GM12874 (cell line): ENCODE measurements at regions not wholly inside any gene's neighbourhood (a gene's known extent, or its start where the extent isn't known, plus 50 kb on each side); places are given as distances from the start of the nearest gene placed in this dataset.

Experiments
- TF ChIP-seq, protein P1 (sequence below): IDR thresholded peaks from 2 replicates; pipeline ENCODE4 v1.5.1; 2011; ENCODE audit warnings: low read depth, mild to moderate bottlenecking, control low read depth, low read length, moderate library complexity; ENCODE audit not compliant: insufficient read depth

DNA sequence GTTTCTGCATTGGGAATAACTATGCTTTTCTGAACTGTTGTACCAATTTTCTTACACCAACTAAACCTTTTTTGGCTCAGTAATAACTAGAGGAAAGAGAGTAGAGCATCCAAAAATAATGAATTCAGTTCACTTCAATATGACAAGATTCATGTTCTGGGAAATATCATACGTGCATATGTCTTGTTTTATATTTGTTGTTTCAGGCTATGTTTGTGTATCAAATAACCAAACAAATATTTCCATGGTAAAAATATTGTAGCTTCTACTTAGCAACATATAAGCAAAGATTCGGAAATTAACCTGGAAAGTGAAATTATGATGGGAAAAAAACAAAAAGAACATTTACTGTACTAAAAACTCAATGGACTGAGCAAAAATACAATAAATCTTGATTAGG lies 503.2 kb downstream of the TMEM114 start:
- TF ChIP-seq, protein P1, sequence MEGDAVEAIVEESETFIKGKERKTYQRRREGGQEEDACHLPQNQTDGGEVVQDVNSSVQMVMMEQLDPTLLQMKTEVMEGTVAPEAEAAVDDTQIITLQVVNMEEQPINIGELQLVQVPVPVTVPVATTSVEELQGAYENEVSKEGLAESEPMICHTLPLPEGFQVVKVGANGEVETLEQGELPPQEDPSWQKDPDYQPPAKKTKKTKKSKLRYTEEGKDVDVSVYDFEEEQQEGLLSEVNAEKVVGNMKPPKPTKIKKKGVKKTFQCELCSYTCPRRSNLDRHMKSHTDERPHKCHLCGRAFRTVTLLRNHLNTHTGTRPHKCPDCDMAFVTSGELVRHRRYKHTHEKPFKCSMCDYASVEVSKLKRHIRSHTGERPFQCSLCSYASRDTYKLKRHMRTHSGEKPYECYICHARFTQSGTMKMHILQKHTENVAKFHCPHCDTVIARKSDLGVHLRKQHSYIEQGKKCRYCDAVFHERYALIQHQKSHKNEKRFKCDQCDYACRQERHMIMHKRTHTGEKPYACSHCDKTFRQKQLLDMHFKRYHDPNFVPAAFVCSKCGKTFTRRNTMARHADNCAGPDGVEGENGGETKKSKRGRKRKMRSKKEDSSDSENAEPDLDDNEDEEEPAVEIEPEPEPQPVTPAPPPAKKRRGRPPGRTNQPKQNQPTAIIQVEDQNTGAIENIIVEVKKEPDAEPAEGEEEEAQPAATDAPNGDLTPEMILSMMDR: no peak

DNA sequence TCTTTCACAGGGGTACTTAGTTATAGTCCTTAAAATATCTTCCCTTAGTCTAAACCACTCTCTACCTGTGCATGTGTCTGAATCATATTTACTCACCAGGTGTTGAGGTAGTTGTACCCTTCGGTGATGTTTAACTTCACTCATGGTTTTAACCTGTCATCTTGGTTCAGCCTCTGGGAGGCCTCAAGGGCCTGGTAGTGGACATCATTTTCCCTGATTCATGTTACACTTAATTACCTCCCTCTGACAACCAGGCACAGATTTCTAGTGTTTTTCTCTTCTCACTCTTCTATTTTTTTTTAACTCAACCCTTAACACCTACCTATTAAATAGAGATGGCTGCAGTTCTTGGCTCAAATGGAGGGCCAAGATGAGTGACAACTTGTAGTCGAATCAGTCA lies 505.4 kb downstream of the TMEM114 start:
- TF ChIP-seq, protein P1: no peak

DNA sequence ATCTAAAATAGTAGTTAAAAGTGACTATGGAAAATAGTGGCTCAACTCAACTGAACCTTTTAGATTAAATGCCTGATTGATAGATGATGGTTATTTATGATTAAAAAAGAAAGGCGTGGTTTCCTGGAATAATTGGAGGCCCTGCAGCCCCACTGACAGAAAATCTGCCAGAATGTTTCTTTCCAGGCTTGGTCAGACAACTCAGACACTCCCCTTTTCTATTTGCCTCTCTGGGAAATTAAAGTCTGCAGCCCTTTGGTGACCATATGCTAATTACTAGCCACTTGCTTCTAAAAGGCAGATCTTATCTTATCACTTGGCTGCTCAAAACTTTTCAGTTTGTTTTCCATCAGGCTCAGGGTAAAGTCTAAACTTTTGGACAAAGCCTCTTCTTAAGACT lies 506.0 kb downstream of the TMEM114 start:
- TF ChIP-seq, protein P1: no peak

DNA sequence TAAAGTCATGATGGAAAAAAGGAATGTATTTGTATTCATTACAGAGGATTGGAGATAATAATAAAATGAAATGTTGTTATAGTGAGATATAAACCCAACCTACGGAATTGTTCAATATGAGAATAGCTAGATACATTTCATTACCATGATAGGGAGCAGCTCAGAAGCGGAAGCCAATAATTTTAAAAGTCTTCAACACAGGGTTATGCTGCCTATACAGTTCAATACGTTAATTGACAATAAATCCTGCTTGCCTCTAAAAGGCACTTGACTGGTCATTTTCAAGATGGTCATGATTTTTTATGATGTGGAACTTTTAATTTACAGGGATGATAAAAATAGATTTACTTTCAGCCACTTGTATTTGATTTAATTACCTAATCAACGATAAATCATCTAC lies 506.8 kb downstream of the TMEM114 start:
- TF ChIP-seq, protein P1: no peak

DNA sequence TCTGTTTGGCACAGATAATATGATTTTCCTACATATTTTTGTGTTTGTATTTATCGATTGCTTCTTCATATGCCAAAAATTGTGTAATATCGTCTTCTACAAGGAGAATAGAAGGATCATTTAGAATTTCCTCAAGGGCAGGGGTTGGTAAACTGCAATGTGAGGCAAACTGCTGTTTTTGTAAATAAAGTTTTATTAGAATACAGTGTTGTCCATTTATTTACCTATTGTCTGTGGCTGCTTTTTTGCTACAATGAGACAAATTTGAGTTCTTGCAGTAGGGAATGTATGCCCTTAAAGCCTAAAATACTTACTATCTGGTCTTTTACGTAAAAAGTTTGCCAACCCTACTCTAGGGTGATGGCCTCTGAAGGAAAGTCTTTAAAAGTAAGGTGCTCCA lies 509.5 kb downstream of the TMEM114 start:
- TF ChIP-seq, protein P1: no peak

DNA sequence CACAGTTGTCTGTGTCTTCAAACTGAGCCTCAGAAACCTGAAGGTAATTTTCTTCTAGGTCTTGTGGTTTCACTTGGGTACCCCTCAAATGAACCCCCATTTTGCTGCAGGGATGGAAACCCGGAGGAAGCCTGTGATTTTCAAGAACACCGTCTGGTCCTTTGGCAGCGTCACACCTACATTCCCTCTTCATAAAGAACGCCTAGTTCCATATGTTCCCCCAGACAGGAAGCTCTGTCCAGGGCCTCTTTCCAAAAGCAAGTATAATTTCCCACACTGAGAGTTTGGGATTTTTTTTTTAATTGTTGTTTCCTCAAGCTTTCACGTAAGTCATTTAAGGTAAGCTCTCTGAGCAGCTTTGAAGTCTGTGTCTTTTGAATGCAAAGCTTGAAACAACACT lies 515.0 kb downstream of the TMEM114 start:
- TF ChIP-seq, protein P1: no peak

DNA sequence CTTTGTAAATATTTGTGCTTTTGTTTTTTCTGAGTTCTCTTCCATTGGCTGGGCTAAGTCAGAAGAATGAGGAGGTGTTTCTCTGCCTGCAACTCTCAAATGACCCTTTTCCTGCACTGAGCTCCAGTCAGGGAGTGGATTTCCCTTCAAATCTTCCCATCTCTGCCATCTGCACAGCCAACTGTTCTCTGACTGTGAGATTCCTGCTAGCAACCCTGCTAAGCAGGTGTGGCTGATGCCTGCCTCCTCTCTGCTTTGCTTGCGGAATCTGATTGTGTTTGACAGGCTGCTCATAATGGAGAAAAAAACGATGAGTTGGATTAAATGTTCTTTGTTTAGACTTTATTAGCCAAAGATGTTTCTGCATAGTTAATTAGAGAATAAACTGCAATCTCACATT lies 519.8 kb downstream of the TMEM114 start:
- TF ChIP-seq, protein P1: no peak

DNA sequence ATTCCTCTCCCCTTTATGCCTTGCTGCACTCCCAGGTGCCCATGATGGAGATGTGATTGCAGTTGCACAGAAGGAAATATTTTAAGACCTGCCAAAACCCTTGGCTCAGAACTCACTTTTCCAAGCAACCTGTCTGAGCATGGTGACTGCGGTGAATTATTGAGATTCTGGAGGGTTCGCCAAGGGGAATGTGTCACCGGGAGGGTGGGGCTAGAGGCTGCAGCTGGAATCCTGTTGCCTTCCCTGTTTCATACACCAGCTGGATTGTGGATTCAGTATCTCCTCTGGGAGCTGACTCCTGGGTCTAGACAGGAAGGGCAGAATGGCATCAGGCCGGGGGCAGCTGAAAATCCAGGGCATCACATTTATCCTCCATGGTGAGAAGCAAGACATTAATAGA lies 527.2 kb downstream of the TMEM114 start:
- TF ChIP-seq, protein P1: no peak
